ENCODE measurements at regions not wholly inside any gene's neighbourhood (a gene's known extent, or its start where the extent isn't known, plus 50 kb on each side); places are given as distances from the start of the nearest gene placed in this dataset.

DNA sequence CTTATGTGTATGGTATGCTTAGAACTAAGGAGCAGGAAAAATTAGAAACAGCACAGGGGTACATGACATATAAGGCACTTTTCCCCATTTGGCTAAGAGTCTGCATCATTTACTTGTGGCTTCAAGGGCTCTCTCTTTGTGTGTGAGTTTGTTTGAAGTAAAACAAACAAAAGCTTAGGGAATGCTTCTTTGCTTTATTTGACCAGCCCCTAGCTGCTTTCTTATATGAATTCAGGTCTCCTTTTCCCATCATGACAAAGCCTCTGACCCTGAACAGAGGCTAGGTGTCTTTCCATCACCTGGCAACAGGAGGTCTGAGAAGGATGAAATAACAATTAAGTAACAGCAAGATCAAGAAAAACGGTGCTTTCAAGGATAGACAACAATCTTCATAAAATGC is 643.8 kb upstream of the ADGRL2 start:
- in situ Hi-C loops (cut with HindIII; ENCODE audit: low pct_unique_long_range_greater_than_20kb, low sequenced_read_pairs) = no loop called here
- H3K4me3 ChIP-seq (ENCODE audit: low read depth in 2 of 2, low read length in 2 of 2) = no peak overlapping the region
- H3K36me3 ChIP-seq (ENCODE audit: control insufficient read depth, insufficient read depth, low read length) = no peaks in the 10 kb centered on the region
- H3K9me3 ChIP-seq (ENCODE audit: control insufficient read depth, insufficient read depth, low read depth, low read length) = no peaks in the 10 kb centered on the region
- no peak overlapping the region for H3K27ac ChIP-seq (ENCODE audit: low read length)
- ChIA-PET POLR2A (no interaction called here), CTCF (no interaction called here)
- BruUV-seq (replicated peaks) = no TSS peak
- no peak for TF ChIP-seq POLR2AphosphoS5 (IDR thresholded peaks at IDR 0.05; ENCODE audit: low read depth, low read length)
- TF ChIP-seq CTCF (IDR thresholded peaks at IDR 0.05) = no peak
- TF ChIP-seq TCF7L2 (IDR thresholded peaks at IDR 0.05; ENCODE audit: low read depth, low read length) = no peak
- TF ChIP-seq, protein P1, sequence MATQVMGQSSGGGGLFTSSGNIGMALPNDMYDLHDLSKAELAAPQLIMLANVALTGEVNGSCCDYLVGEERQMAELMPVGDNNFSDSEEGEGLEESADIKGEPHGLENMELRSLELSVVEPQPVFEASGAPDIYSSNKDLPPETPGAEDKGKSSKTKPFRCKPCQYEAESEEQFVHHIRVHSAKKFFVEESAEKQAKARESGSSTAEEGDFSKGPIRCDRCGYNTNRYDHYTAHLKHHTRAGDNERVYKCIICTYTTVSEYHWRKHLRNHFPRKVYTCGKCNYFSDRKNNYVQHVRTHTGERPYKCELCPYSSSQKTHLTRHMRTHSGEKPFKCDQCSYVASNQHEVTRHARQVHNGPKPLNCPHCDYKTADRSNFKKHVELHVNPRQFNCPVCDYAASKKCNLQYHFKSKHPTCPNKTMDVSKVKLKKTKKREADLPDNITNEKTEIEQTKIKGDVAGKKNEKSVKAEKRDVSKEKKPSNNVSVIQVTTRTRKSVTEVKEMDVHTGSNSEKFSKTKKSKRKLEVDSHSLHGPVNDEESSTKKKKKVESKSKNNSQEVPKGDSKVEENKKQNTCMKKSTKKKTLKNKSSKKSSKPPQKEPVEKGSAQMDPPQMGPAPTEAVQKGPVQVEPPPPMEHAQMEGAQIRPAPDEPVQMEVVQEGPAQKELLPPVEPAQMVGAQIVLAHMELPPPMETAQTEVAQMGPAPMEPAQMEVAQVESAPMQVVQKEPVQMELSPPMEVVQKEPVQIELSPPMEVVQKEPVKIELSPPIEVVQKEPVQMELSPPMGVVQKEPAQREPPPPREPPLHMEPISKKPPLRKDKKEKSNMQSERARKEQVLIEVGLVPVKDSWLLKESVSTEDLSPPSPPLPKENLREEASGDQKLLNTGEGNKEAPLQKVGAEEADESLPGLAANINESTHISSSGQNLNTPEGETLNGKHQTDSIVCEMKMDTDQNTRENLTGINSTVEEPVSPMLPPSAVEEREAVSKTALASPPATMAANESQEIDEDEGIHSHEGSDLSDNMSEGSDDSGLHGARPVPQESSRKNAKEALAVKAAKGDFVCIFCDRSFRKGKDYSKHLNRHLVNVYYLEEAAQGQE (IDR thresholded peaks at IDR 0.05; ENCODE audit: insufficient read depth in 1 of 2, low read depth in 2 of 2, low read length in 1 of 2) = no peak
- TF ChIP-seq SIN3A (IDR thresholded peaks at IDR 0.05; ENCODE audit: borderline replicate concordance, insufficient read depth, low read depth, low read length) = no peak
- ATAC-seq = no peak
- no peak for DNase-seq (ENCODE audit: low read depth, low spot score)
- no peaks in the 10 kb centered on the region for H3K27me3 ChIP-seq (ENCODE audit: control insufficient read depth, insufficient read depth, low read length)
- no peaks in the 10 kb centered on the region for H3K4me1 ChIP-seq (ENCODE audit: control insufficient read depth, insufficient read depth, low read length)
- intact Hi-C loops (cut with micrococcal nuclease; ENCODE audit: unreplicated experiment) = no loop called here

DNA sequence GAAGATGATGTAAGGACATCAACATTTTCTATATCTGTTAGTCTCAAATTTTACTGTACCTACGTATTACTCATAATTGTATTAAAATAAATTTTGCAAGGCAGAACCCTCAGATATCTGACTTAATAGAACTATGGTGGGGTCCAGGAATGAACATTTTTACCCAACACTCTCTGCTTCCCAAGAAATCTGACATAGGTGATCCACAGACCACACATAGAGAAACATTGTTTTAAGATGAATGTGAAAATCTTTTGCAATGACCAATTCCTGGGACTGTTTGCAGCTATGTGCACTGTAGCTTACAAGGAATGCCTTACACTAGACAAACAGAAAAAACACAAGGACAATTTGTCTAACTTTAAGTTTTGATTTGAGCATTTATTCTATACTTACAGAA is 645.6 kb upstream of the ADGRL2 start:
- POLR2A ChIA-PET = no interaction called here
- no peak for TF ChIP-seq CTCF (IDR thresholded peaks at IDR 0.05)
- no peak for TF ChIP-seq TCF7L2 (IDR thresholded peaks at IDR 0.05; ENCODE audit: low read depth, low read length)
- TF ChIP-seq SIN3A (IDR thresholded peaks at IDR 0.05; ENCODE audit: borderline replicate concordance, insufficient read depth, low read depth, low read length) = no peak
- TF ChIP-seq, protein P1 (IDR thresholded peaks at IDR 0.05; ENCODE audit: insufficient read depth in 1 of 2, low read depth in 2 of 2, low read length in 1 of 2) = no peak
- TF ChIP-seq POLR2AphosphoS5 (IDR thresholded peaks at IDR 0.05; ENCODE audit: low read depth, low read length) = no peak
- Histone ChIP-seq H3K4me1 (ENCODE audit: control insufficient read depth, insufficient read depth, low read length) (no peaks in the 10 kb centered on the region), H3K9me3 (ENCODE audit: control insufficient read depth, insufficient read depth, low read depth, low read length) (no peaks in the 10 kb centered on the region), H3K4me3 (ENCODE audit: low read depth in 2 of 2, low read length in 2 of 2) (no peak overlapping the region), H3K27ac (ENCODE audit: low read length) (no peak overlapping the region), H3K36me3 (ENCODE audit: control insufficient read depth, insufficient read depth, low read length) (no peaks in the 10 kb centered on the region), H3K27me3 (ENCODE audit: control insufficient read depth, insufficient read depth, low read length) (no peaks in the 10 kb centered on the region)
- BruUV-seq (replicated peaks) = no TSS peak
- in situ Hi-C loops (cut with HindIII; ENCODE audit: low pct_unique_long_range_greater_than_20kb, low sequenced_read_pairs) = no loop called here
- intact Hi-C loops (cut with micrococcal nuclease; ENCODE audit: unreplicated experiment) = no loop called here
- no peak for DNase-seq (ENCODE audit: low read depth, low spot score)
- no peak for ATAC-seq
- CTCF ChIA-PET = no interaction called here

Data from Panc1 (cell line).